GM18858 (cell line): ENCODE measurements at regions not wholly inside any gene's neighbourhood (a gene's known extent, or its start where the extent isn't known, plus 50 kb on each side); places are given as distances from the start of the nearest gene placed in this dataset.
A peak's percentile ranks its signal among the peaks of the same experiment; 100 is the strongest.

Experiments
- ATAC-seq: cut with Tn5 transposase; IDR thresholded peaks from one replicate; pipeline ENCODE4 v1.9.1; 2021; ENCODE audit not compliant: unreplicated experiment

DNA sequence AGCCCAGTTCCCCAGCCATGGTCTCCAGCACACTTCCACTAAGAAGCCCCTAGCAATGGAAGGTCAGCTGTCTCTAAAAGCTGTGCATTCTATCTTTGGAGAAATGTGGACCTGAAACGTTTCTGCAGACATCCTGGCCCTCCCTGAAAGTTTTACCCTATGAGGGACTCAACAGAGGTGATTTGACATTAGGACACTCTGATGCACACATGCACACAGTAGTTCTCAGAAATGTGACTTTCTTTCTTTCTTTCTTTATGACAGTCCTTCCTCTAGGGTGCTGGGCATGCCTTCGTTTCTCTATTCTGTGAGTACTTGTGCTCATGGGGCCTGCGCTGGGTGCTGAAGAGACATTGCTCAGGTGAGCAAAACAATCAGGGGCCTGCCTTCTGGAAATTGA is 857.3 kb downstream of the RNF144A start:
- no peak for ATAC-seq

DNA sequence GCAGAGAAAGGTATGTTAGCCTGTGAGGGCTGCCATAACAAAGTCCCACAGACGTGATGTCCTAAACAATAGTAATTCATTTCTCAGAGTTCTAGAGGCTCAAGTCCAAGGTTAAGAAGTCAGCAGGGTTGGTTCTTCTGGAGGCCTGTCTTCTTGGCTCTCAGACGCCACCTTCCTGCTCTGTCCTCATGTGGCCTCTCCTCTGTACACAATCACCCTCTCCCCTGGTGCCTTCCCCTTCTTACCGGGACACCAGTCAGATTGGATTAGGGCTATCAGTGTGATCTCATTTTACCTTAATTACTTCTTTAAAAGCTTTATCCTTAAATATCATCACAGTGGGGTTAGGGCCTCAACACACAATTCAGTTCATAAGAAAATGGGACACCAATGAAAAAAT is 860.5 kb downstream of the RNF144A start:
- no peak for ATAC-seq

DNA sequence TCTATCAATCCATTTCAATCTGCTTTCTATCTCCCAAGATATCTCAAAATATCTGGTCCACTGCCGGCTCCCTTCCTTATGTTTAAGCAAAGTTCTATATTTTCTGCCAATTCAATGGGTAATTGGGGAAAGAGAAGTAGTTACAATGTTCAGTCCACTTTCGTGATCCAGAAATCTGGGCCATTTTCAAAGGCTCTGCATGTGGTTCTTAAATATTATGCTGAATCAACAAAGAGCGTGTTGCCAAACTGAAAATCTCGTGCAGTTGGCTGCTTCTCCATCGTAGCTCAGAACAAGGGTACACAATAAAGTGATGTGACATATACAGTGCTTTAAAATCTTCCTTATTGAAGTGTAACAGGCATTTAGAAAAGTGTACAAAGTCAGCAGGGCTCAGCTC is 863.1 kb downstream of the RNF144A start:
- ATAC-seq, result no peak

DNA sequence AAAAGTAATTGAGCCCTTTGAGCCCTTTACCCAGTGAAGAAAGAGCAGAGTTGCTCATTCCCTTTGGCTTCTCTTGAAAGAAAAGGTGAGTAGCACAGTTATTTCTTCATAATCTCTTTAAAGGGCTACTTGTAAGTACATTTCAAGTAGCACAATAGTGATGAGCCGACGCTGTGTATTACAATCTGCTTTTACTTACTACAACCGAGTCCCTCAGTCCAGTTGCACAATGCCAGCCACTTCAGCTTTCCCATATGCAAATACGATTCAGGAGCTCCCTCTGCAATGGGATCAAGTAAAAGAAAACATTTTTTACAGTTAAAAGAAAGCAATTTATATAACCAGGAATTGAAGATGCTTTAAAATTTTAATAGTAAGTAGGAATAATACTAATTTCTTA is 868.5 kb downstream of the RNF144A start:
- no peak for ATAC-seq

DNA sequence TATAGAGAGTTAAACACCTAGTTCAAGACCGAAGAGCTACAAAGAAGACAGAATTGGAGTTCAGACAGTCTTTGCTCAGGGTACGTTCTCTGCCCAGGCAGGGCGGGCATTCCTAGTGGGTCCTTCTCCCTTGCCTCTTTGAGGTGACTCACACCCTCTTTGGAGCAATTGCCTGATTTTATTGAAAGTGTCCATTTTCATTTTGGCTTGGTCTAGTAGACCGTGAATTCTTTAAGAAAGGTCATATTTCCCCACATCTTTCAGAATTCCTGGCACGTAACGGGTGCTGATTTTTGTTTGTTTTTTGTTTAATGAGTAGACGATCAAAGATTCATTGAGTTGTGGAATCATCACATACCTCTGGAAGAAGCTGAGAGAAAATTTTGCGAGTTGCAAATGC is 871.5 kb downstream of the RNF144A start:
- ATAC-seq, result no peak

DNA sequence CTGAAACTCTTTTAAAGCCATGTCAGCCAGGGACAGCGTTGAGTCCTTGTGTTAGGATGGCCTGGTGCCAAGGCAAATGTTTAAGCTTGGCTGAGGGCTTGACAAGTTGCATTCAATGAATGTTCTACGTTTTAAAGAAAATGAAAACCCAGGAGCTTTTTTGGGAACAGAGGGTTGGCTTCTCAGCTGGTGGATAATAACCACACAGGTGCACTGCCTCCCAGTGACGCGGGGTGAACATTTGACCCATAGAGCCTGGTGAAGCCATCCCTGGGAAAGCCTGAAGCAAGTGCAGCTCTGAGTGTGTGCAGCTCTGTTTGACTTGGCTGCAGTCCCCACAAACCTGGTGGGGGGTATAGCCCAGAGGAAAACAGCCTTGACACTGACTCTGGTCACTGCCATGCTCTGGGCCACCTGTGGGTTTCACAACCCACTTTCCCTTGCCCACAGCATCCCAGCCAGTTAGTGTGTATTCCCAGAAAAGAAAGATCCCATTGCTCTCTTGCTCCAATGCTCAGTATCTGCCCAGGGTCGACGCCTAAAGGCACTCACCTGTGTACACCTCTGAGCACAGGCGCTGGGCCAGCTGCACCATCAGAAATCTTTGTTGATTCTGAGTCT is 874.9 kb downstream of the RNF144A start:
- no peak for ATAC-seq

DNA sequence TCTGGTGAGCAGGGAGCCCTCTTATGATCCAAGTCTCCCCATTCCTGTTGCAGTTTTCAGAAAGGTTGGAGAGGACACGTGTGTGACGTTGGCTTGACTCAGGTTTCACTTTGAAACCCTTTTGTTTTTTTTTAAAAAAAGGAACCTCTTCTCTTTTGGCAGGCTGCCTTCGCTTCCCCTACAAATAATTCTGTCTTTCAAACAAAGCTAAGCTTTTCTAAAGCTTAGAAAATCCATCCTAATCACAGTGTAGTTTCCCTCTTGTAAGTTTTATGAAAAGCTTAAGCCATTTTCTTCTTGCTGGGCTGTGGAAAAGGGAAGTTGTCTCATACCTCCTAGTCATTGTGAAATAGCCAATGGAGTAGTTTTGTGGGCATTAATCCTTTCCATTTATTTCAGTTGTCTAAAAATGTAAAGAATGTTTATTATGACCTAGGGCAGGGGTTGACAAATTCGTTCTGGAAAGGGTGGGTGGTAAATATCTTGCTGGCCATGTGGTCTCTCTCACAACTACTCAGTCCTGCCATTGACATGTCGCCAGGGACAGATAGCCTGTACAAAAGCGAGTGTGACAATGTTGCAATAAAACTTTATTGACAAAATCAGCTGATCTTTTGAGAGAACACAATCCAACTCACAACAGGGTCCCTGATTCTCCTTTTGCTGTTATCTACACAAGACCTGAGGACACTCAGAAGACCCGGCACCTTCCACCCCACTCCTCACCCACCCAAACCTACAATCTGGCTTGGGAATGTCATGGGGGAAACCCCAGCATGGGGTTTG is 878.8 kb downstream of the RNF144A start:
- no peak for ATAC-seq

DNA sequence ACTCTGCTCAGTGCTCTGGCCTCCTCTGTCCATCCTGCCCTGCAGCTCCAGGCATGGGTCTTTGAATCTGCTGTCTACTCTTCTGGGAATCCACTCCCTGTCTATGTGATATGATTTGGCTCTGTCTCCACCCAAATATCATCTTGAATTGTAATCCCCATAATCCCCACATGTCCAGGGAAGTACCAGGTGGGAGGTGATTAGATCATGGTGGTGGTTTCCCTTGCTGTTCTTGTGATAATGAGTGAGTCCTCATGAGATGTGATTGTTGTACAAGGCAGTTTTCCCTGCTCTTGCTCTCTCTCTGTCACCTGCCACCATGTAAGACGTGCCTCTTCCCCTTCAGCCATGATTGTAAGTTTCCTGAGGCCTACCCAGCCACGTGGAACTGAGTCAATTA is 881.8 kb upstream of the ID2 start:
- ATAC-seq, result no peak

DNA sequence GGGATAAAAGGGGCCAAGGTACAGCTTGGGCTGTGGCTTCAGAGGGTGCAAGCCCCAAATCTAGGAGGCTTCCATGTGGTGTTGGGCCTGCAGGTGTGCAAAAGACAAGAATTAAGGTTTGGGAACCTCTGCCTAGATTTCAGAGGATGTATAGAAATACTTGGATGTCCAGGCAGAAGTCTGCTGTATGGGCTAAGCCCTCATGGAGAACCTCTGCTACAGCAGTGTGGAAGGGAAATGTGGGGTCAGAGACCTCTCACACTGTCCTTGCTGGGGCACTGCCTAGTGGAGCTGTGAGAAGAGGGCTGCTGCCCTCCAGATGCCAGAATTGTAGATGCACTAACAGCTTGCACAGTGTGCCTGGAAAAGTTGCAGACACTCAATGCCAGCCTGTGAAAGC is 880.6 kb upstream of the ID2 start:
- ATAC-seq, result no peak

DNA sequence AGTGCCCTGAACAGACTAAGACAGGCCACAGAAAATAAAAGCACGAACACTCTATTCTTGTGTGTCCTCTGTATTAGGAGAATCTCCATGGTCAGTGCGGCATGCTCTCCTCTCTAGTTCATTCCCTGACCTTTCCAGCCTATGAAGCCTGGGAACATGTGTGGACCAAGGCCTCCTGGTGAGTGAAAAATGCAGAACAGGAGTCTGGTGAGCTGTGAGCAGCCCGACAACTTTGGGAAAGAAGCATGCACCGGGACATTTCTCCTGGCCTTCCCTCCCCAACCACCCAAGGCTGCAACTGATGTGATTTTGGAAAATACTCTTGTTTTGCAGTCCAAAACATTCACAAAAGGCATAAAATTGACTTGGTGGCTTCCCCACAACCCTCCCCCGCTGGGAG is 878.3 kb upstream of the ID2 start:
- ATAC-seq, result no peak

DNA sequence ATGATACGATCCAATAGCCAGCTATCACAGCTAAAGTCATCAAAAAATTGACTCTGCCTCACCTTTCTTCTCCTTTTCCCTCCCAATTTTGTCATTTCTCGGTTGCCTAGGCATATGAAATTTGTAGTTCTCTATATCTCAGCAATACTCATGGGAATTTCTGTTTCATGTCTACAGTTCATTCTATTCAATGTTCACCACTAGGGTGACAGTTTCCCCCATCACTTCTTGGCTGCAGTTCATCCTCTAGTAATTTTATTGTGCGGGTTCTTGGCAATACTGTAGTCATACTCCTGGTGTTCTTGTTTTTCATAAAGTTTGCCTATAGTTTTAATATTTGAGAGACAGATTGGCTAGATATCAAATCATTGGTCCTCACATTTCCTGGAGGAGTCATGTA is 872.2 kb upstream of the ID2 start:
- ATAC-seq, result no peak

DNA sequence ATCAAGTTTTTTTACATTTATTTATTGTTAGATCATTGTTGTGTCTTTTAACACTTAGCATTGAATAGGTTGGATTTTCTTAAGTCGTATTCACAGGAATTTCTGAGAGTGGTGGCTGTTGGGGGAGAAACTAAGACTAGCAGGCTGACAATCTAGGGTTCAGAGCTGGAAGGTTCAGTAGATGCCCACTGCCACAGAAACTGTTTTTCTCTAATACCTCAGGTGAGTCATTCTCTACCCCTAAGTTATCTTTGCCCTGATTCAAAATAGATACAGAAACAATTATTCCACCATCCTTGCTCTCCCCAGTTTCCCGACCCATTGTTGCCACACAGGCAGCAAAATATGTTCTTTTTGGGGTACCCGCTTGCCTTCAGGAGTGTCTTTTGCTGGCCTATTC is 870.8 kb upstream of the ID2 start:
- ATAC-seq, result no peak

DNA sequence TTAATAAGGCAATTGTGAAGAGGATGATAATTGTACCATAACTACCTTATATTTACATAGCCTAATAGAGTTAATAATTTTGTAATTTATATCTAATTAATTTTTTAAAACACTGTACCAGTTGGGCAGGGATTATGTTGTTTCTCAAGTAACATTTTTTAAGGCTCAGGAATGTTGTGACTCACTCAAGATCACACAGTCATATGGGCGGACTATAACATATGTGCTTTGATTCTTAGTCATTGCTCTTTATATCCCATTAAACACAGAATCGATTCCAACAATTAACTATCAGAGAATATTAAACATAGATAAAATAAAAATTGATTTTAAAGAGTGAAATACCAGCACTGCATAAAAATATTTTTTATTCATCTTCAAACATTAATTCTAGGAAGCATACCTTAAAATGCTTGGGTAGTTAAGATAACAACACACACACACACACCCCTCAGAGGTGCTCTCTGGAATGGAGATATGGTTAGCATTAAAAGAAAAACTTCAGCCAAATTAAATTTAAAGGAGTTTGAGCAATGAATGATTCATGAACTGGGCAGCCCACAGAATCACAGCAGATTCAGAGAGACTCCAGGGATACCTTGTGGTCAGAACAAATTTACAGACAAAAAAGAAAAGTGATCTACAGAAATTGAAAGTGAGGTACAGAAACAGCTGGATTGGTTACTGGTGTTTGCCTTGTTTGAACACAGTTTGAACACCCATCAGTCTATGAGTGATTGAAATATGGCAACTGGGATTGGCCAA is 869.4 kb upstream of the ID2 start:
- no peak for ATAC-seq

DNA sequence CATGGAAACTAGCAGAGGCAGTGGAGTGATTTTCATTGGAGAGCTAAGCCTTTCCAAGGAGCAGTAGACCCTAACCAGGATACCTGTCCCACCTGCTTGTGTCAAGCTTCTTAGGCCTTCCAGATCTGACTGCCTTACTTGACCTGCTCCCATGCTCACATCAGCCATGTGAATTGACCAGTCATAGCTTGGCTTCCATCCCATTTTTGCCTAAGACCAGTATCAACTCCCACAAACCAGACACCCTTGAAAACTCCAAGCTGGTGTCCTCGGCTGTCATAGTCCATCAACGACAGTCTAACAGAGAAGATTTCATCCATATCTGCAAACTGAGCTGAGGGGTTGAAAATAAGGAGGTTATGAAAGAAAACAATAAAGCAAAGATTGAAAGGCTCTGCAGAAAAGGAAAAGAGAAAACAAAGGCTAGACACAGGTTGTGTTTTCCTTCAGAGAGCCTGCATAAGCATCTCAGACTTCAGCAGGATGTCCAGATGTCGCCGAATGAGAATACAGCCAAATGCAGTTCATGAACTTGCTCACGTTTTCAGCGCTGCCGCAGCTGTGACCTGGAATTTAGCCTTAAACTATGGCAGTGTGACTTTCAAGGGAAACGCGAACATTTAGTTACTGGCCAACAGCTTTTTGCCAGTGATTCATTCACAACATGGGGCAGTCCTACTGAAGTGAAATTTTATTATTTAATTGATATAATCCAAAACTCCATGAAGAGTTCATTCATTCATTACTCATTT is 868.1 kb upstream of the ID2 start:
- ATAC-seq, result no peak

DNA sequence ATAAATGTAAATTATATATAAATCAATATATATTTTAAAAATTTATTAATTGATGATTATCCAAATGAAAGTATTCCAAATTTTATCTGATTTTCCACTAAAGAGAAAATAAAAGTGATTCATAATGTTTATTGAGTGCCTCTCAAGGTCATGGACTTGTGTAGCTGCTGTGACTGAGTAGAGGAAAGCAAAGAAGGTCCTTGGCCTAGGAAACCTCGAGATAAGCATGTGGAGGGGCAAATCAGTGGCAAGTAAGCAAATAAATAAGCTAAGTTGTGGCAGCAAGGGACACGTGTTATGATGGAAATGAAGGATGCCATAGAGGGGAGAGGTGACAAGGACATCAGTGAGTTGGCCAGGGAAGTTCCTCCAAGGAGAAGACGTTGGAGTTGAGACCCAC is 866.1 kb upstream of the ID2 start:
- no peak for ATAC-seq

DNA sequence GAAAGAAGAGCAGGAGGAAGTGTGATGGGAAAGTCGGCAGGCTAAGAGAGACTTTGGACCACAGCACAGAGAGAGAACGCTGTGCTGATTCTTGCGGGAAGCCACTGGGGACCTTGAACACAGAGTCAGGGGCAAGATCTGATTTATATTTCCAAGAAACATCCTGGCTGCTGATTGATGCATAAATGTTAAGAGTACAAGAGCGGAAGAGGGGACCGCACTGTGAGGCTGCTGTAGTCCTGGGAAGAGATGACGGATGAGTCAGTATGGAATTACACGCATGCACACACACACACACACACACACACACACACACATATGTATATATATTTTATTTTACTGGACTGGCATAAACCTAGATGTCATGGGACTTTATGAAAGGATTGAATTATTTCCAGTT is 865.6 kb upstream of the ID2 start:
- ATAC-seq, result no peak

DNA sequence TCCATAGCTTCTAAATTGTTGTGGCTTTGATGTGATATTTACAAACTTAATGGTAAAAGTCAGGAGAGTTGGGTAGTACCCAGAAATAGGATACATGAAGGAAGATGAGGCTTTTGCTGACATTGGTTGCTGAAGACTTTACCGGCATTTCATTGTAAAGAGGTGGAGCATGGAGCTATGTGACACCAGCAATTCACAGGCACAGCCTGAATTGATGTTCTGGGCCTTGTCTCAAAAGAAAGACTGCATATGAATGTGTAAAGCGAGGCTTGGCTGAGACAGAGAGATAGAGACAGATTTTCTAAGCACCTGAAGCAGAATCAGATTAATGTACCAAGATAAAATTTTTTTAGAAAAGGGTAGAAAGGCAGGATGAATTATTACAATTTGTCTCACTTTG is 864.9 kb upstream of the ID2 start:
- no peak for ATAC-seq

DNA sequence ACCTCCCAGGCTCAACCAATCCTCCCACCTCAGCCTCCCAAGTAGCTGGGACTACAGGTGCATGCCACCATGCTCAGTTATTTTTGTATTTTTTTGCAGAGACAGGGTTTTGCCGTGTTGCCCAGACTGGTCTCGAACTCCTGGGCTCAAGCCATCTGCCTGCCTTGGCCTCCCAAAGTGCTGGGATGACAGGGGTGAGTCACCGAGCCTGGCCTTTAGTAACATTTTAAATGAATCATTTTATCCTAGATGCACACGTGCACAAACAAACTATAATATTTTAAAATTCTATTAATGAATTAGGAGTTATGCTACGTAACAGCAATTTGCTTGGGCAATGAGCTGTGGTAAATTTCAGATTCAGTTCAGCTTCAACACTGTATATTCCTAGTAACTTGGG is 862.5 kb upstream of the ID2 start:
- ATAC-seq, result no peak

DNA sequence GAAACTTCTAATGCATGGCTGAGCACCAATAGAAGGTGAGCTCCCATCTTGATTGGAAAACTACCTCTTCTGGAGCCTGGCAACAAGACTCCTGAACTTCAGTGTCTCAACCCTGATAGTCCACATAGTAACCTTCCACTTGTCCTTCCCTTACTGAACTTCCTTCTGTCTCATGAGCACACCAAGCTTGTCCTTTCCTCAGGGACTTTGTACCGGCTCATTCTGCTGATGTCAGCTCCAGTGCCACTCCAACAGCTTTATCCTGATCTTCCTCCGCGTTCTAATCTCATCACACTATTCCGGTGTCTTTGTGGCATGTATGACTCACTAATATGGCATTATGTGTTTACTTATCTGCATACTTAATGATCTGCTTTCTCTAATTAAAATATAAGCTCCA is 862.0 kb upstream of the ID2 start:
- ATAC-seq, result no peak

DNA sequence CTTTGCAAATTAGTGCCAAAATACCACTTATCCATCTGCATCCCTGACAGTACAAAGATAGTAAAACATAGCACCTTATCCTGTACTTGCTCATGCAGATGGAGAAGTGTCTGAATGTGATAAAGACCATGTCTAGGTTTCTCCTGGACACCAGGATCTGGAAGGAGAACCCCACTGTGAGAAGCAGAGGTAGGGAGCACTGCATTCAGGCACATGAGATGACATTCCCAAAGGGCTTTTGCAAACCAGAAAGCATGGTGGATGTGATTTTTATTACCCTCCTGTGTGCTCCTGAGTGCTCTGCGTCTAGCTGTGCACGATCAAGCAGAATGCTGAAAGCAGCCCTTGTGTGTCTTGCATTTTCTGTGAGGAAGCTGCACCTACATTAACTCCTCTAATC is 857.6 kb upstream of the ID2 start:
- ATAC-seq, result no peak

DNA sequence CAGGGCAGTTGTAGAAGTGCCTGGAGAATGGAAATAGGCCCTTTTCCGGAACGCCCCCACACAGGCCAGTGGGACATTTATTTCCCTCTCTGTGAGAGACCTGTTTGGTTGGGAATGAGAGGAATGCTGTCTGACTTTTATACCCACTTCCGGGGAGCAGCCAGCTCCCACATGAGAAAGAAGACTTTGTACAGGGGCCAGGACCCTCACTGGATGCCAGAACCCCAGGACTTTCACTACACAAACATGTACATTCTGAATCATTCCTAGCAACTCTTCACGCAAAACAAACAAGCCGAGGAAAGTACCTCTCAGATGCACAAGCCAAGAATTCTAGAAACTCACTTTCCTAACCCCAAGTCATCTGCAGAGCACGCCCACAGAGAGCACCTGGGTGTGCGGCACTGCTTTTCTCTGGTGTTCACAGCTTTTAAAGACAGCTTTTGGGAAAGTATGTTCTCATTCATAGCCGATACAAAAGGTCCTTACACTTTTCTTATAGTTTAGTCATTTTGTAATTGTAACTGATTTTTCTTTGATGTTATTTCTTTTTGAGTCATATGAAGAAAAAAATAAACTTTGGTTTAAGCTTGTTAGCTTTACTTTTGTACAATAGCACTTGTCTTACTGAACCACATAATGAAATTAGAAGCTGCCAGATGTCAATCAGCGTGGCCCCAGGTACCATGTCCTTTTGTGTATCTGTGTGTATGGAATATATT is 856.1 kb upstream of the ID2 start:
- peak; percentile 90 for ATAC-seq
